ENCODE measurements at regions not wholly inside any gene's neighbourhood (a gene's known extent, or its start where the extent isn't known, plus 50 kb on each side); places are given as distances from the start of the nearest gene placed in this dataset.

- no peak for TF ChIP-seq TAF1 (IDR thresholded peaks at IDR 0.05; ENCODE audit: borderline replicate concordance, low read depth, low read length)
- TF ChIP-seq POLR2A (IDR thresholded peaks at IDR 0.05; ENCODE audit: low read depth, low read length), result no peak
These were observed 84.9 kb downstream of the NPIPB11 start for GRCh38 chr16:29321585-29321984.

Measured in GM12892 (cell line).